ENCODE measurements at regions not wholly inside any gene's neighbourhood (a gene's known extent, or its start where the extent isn't known, plus 50 kb on each side); places are given as distances from the start of the nearest gene placed in this dataset.

DNA sequence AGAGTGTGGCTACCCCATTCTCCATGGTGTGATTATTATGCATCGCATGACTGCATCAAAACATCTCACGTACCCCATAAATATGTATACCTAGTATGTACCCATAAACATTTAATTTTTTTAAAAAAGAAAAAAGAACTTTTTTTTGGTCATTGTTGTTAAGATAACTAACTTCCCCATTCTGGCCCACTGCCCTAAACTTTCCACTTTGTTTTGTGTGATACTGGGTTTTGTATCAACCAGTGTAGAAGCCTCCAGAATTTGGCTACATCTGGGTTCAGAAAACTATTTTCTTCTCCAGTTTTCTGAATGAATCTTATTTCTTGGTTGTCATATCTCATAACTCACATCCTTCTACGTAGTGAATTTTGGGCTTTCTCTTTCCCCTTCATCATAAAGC, 62.3 kb upstream of the NABP1 start:
- no peak for DNase-seq

DNA sequence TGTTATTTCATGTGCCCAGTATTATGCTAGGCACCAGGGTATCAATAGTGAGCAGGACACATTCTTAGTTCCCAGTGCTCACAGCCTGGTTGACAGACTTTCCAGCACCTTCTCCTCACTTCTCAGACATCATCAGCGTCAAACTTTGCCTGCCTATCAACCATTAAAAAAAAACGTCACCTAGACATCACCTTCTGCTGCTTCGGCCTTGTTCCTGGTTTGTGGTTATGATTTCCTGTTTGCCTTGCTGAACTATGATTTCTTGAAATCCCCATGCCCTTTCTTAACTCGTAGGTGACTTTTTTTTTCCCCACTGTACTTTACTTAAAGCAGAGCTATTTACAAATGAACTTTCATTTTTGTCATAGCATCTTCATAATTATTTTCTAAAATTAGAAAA, 60.4 kb upstream of the NABP1 start:
- peak in 2 of 4 experiments; percentile 3 to 11 for DNase-seq

DNA sequence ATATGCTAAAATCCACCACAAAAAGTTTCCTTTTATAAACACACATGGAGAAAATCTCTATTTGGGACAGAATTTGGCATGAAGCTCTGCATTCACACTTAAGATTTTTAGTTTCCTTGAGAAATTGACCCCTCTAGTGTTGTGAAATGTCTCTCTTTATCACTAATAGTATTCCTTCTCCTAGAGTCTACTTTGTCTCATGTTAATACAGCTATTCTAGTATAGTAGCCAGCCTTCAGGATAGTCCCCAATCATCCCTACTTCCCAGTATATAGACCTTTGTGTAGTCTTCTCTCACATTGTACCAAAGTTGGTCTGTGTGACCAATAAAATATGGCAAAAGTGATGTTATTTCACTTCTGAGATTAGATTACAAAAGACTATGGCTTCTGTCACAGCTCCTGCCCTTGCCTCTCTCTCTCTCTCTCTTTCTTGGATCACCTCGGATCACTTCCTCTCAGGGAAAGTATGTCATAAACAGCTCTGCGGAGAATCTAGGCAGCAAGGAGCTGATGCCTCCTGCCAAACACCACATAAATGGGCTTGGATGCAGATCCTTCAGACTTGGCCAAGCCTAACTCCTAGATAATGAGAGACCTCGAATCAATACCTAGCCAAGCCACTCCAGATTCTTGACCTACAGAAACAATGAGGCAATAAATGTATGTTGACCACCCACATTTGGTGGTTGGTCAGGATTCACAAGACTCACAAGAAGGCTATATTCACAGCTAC, 59.7 kb upstream of the NABP1 start:
- no peak for DNase-seq

DNA sequence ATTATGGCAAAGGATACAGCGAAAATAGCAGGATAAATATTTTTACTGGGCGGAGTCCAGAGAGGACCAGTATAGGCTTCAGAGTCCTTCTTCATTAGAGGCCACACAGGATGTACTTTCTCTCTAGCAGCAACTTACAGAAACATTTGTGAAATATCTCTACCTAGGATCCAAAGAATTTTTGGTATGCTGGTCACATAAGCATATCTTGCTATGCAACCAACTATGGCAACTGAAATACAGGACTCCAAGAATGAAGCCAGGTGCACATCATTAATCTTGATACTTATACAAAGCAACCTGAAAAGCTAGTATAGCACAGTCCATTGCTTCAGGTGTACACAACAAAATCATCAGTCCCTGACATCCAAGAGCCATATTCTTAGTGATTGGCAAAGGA, 59.1 kb upstream of the NABP1 start:
- DNase-seq: no peak

DNA sequence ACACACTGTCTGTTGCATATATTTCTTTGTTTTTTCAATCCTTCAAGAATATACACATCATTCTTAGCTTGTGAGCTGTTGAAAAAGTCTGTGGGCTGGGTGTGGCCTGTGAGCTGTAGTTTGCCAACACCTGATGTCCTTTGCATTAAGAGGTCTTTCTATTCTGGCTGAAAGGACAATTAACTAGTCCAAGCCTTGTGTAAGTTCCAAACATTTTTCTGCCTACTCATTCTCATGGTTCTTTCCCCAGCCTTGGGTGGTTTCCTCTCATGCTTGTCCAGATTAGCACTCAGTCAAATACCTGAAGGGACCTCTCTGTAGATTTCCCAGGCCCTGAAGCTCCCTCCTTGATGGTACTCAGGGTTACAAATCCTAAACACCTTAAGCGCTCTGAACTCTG, 57.8 kb upstream of the NABP1 start:
- no peak for DNase-seq

GRCh38 chr2:191622374-191623320, 55.3 kb upstream of the NABP1 start:
- no peak for DNase-seq

- peak in 1 of 4 experiments; percentile 3 for DNase-seq
These were observed 52.9 kb upstream of the NABP1 start for GRCh38 chr2:191625016-191625415.

DNA sequence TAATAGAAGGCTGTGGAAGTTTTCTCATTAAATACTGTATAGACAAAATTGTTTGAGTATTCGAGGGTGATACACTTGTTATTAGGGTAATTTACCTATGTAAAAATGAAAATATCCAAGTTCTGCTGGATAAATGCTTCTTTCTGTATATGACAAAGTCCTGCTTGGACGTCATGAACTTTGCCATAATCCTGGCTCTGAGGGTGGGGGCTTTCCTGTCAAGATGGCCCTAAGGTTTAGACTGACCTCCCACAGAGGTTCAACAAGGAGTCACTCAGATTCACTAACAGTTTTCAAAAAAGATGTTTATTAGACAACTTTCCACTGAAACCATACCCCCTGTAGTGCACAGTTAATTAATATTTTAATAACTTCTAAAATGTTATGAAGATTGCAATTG, 52.5 kb upstream of the NABP1 start:
- no peak for DNase-seq

DNA sequence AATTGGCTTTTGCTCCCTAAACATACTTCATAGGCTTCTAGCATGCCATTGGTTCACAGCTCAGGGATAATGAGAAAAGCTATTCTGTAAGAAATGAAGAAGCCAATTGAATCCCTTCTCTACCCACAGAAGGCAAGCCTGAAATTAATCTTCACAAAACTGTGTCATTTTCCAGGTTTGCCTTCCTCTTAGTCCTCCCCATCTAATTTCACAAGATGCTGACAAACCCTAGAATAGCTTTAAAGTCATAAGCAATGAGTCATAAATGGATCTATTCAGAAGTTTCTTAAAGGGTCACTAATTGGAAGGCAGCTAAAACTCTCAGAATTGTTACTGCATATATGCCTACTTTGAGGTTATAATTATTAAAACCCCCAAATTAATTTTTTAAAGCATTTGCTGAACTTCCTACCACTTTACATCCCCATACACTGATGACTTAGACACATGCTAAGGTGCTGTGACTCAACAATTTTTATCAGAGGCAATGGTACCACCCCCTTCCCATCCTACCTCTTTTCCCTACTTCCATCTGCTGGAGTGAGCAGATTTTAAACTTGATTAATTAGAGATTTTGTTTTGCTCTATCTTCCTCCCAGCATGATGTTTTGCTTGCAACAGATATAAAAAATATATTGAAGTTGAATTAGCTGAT, 51.3 kb upstream of the NABP1 start:
- DNase-seq: no peak

- no peak for DNase-seq
These were observed 50.4 kb upstream of the NABP1 start for GRCh38 chr2:191627518-191627917.
